PFSK-1 (cell line): ENCODE measurements at regions not wholly inside any gene's neighbourhood (a gene's known extent, or its start where the extent isn't known, plus 50 kb on each side); places are given as distances from the start of the nearest gene placed in this dataset.

Experiments used
- POLR2AphosphoS5 ChIP-seq: IDR thresholded peaks from 2 replicates; pipeline ENCODE4 v1.6.1; 2012; ENCODE audit warnings: low read depth, mild to moderate bottlenecking, control low read depth, low read length, moderate library complexity
- SIN3A ChIP-seq: IDR thresholded peaks from 2 replicates; pipeline ENCODE4 v1.6.1; 2012; ENCODE audit warnings: mild to moderate bottlenecking, low read length, moderate library complexity, borderline replicate concordance; ENCODE audit not compliant: insufficient read depth
- TF ChIP-seq, protein P1 (sequence below), 2 experiments: IDR thresholded peaks; 2 replicates each; pipeline versions ENCODE4 v1.6.1 to v1.8.0; 2011 to 2012; ENCODE audit warnings: low read depth in 2 of 2, low read length in 2 of 2, control low read depth in 1 of 2, inconsistent platforms in 1 of 2, mild to moderate bottlenecking in 1 of 2, moderate library complexity in 1 of 2; ENCODE audit not compliant: insufficient read depth in 1 of 2

DNA sequence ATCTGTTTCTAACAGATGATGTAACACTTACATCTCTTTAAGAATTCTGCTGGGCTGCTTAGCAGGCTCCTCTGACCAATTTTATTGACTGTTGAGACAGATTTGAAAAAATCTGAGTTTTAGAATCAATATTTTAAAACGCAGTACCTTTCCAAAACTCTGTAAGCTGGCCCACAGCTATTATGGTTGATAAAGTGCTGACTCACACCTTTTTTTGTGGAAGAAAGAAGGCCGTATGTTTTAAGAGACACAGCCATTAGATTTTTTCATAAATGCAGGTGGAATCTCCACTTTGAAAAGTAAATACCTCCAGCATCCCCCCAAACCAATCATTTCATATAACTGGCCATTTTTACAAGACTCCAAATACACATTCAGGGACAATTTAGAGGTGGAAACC, 82.2 kb downstream of the TBXT start:
- no peak for TF ChIP-seq POLR2AphosphoS5
- TF ChIP-seq, protein P1, sequence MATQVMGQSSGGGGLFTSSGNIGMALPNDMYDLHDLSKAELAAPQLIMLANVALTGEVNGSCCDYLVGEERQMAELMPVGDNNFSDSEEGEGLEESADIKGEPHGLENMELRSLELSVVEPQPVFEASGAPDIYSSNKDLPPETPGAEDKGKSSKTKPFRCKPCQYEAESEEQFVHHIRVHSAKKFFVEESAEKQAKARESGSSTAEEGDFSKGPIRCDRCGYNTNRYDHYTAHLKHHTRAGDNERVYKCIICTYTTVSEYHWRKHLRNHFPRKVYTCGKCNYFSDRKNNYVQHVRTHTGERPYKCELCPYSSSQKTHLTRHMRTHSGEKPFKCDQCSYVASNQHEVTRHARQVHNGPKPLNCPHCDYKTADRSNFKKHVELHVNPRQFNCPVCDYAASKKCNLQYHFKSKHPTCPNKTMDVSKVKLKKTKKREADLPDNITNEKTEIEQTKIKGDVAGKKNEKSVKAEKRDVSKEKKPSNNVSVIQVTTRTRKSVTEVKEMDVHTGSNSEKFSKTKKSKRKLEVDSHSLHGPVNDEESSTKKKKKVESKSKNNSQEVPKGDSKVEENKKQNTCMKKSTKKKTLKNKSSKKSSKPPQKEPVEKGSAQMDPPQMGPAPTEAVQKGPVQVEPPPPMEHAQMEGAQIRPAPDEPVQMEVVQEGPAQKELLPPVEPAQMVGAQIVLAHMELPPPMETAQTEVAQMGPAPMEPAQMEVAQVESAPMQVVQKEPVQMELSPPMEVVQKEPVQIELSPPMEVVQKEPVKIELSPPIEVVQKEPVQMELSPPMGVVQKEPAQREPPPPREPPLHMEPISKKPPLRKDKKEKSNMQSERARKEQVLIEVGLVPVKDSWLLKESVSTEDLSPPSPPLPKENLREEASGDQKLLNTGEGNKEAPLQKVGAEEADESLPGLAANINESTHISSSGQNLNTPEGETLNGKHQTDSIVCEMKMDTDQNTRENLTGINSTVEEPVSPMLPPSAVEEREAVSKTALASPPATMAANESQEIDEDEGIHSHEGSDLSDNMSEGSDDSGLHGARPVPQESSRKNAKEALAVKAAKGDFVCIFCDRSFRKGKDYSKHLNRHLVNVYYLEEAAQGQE (IDR thresholded peaks at IDR 0.05; ENCODE audit: insufficient read depth in 1 of 2, low read depth in 2 of 2, low read length in 2 of 2) = no peak
- no peak for TF ChIP-seq SIN3A
